H4 (cell line): ENCODE measurements at regions not wholly inside any gene's neighbourhood (a gene's known extent, or its start where the extent isn't known, plus 50 kb on each side); places are given as distances from the start of the nearest gene placed in this dataset.
"Not testable (repeated sequence)": the region's sequence is repeated elsewhere in the genome, so short reads cannot be mapped to it uniquely, and the experiment has no call there.

Experiments
- DNase-seq: peaks from one replicate; pipeline ENCODE4 v3.0.0-alpha.2; 2015; ENCODE audit warnings: low spot score

DNA sequence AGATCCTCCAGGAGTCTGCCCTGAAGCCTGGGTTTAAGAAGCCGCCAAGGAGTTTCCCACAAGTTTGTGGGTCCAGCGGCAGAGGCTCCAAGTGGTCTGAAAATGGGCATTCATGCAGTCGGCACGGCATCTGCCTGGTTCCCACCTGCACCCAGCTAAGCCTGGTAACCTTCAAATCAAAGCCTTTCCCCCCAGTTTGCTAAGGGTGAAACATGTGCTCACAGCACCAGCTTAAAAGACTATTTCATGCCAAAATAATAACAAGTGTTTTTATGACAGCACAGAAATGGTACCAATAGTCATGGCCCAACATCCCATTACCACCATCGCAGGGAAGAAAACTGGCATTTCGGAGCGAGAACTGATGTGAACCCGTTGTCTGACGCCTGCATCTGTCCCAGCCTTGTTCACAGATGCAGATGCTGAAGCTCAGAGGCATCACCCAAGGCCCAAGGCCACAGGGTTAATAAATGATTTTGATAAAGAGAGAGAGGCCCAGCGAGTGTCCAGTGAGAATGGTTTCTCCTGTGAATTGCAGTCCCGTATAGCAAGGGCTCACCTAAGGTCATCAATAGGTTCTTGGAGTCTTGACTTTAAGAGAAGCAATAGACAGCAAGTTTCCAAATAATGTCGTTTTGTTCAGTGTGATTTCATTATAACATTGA, 188.0 kb upstream of the TPM1 start:
- no peak for DNase-seq

DNA sequence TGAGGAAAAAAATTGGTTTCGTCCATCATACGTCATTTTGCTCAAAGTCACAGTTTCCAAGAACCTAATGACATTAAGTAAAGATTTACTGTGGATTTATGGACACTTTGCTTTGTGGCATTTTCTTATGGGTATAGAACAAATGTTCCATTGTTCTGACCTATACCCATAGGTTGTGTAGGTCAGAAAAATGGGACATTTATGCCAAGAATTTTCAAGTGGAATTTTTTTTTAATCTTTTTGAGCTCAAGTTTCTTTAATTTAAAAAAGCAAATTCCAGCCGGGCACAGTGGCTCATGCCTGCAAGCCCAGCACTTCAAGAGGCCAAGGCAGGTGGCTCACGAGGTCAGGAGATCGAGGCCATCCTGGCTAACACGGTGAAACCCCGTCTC, 187.5 kb upstream of the TPM1 start:
- DNase-seq, result no peak

DNA sequence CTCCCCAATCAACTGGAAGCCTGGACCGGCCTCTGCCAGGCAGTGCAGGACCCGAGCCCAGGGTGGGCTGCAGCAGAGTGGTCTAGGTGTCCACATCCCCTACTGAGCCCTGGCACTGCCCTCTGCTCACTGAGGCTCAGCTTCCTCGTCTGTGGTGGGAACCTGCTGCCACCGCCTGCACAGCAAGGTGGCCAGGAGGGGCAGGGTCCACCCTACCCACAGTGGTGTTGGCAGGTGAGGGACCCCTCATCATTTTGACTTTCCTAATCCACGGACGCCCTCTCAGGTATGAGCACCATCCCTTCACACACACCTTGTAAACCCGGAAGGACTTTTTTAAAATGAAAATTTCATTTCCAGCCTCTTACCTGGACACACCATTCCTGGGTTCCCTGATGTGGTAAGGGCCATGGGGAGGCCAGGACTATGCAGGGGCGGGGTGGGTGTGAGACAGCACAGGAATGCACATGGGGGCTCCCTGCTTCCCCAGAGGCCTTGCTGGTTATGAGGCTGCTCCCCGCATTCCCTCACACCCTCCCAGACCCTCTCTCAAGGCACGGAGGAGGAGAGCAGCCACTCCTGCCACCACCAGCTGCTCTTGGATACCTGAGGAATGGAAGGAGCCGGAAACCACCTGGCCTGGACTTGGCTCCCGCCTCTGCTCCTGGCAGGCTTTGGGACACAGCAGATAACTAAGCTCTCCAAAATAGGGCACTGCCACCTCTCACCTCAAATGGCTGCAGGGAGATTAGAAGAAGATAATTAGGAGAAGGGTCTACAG, 185.9 kb upstream of the TPM1 start:
- no peak for DNase-seq

DNA sequence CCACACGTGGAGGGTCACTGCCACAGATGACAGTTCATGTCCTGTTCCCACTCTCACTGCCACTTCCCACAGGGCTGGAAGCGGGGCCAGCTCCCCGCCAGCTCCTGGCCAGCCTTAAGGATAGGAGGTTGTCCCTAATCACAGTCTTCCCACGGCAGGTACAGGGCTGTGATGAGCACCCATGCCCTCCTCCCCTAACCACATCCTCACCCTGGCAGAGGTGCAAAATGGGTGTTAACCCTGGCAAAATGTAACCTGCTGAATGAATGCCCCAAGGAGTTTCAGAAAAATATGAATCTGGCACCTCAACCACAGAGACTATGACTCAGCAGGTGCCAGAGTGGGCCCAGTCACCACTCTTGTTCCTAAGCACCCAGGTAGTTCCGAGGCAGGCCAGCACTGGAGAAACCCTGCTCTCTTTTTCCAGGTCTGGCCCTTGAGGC, 185.1 kb upstream of the TPM1 start:
- DNase-seq, result no peak

- no peak for DNase-seq
These were observed 184.2 kb upstream of the TPM1 start for GRCh38 chr15:62858343-62858742.

- DNase-seq, result no peak
These were observed 179.8 kb upstream of the TPM1 start for GRCh38 chr15:62862717-62863116.

GRCh38 chr15:62866366-62866765, 176.2 kb upstream of the TPM1 start:
- no peak for DNase-seq

- no peak for DNase-seq
These were observed 174.7 kb upstream of the TPM1 start for GRCh38 chr15:62867844-62868243.

- DNase-seq, result no peak
These were observed 174.0 kb upstream of the TPM1 start for GRCh38 chr15:62868507-62868906.

GRCh38 chr15:62869116-62869515, 173.4 kb upstream of the TPM1 start:
- DNase-seq, result no peak

DNA sequence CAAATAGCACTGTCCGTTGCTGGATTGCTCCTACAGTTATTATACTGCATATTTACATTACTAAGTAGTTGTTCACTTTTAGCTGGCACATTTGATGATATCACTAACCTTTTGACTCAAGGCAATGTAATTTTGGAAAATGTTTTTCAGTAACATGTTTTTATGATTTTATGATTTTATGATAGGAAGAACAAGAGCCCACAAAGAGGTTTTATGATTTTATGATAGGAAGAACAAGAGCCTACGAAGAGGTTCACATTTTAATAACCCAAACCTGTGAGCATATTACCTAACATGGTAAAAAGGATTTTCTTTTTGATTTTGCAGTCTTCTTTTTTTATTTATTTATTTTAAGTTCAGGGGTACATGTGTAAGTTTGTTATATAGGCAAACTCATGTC, 172.3 kb upstream of the TPM1 start:
- DNase-seq, result no peak

DNA sequence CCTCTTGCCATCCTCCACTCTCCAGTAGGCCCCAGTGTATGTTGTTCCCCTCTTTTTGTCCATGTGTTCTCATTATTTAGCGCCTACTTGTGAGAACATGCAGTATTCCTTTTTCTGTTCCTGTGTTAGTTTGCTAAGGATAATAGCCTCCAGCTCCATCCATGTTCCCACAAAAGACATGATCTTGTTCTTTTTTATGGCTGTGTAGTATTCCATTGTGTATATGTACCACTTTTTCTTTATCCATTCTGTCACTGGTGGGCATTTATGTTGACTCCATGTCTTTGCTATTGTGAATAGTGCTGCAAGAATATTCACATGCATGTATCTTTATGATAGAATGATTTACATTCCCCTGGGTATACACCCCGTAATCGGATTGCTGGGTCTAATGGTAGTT, 171.8 kb upstream of the TPM1 start:
- DNase-seq, result not testable (repeated sequence)

- no peak for DNase-seq
These were observed 169.3 kb upstream of the TPM1 start for GRCh38 chr15:62873203-62873602.

GRCh38 chr15:62874064-62874463, 168.5 kb upstream of the TPM1 start:
- DNase-seq, result no peak

- DNase-seq, result no peak
These were observed 167.5 kb upstream of the TPM1 start for GRCh38 chr15:62874959-62875625.

DNA sequence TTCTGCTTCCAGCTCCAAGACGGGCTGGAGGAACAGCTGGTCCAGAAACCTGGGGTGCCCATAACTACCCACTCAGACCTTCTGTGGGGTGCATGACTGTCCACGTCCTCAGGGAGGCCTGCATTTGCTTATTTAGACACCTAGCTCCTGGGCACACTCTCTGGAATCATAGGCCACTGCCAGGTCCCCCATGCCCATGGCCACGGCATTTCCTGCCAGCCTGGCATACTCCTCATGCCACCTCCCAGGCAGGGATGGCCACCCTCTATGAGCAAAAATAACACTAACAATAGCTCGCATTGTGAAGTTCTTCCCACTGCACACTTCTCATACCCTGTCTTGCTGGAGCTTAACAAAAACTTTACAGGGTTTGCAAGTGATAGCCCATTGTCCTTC, 166.9 kb upstream of the TPM1 start:
- no peak for DNase-seq

DNA sequence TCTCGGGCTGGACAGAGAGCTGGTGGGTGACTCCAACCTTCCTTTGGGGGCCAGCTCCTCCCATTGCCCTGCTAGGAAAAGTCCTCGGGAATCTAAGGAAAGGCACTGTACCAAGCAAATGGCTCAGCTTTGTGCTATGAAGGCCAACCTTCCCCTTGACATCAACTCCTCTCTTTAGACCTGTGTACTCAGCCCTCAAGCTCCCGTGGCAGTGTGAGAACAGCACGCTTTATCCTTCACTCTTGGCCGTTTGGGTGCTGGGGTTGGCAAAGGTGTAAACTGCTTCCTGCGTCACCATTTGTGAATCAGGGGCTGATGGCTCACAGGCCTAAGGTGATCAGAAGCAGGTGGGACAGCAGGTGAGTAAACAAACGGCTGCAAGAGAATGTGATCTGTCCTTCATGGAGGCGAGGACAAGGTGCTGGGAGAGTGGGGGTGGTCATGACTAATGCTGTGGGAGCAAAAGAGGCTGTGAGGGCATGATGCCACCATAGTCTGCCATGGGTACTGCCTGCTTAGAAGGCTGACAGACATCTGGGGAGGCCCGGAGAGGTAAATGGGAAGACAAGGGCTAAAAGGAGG, 165.2 kb upstream of the TPM1 start:
- no peak for DNase-seq

DNA sequence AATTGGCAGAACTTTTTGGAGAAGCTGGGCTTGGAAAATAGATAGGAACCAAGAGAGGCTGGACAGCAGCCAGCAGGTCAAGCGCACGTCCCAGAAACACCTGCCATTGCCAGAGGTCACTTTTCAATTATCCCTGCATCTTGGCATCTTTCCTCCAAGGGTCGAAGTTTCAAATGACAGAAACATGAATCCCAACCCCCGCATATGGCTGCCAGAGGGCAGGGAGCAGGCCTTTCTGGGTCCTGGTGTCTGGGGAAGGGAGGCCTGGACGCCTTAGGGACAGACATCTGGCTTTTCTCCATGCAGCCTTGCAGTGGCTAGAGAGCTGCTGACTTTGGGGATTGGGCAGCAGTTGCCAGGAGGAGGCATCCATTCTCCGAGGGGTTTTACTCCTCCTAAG, 164.5 kb upstream of the TPM1 start:
- DNase-seq, result no peak

DNA sequence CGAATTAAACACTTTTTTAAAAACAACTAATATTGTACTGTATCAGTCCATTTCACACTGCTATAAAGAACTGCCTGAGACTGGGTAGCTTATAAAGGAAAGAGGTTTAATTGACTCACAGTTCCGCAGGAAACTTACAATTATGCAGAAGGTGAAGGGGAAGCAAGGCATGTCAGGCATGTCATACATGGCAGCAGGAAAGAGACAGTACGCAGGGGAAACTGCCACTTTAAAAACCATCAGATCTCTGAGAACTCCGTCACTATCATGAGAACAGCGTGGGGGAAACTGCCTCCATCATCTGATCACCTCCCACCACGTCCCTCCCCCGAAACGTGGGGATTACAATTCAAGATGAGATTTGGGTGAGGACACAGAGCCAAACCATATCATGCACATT, 162.8 kb upstream of the TPM1 start:
- DNase-seq, result no peak

- no peak for DNase-seq
These were observed 162.3 kb upstream of the TPM1 start for GRCh38 chr15:62880278-62880677.

DNA sequence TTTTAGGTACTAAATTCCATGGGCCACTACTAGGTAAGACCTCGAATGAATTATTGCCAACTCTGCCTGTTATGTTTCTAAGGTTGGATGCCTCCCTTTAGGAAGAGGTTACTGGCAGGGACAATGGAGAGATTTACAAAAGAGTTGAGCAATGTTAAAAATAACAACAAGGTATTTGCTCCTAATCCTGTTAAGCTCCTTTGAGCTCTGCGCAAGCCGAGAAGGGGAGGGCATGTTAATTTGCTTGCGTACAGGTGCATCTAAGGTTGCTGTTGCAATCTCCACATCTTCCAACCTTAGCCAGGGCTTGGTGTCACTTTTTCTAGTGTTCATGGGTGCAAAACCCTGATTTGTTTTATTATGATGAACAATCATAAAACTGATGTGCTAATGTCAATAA, 161.5 kb upstream of the TPM1 start:
- no peak for DNase-seq

DNA sequence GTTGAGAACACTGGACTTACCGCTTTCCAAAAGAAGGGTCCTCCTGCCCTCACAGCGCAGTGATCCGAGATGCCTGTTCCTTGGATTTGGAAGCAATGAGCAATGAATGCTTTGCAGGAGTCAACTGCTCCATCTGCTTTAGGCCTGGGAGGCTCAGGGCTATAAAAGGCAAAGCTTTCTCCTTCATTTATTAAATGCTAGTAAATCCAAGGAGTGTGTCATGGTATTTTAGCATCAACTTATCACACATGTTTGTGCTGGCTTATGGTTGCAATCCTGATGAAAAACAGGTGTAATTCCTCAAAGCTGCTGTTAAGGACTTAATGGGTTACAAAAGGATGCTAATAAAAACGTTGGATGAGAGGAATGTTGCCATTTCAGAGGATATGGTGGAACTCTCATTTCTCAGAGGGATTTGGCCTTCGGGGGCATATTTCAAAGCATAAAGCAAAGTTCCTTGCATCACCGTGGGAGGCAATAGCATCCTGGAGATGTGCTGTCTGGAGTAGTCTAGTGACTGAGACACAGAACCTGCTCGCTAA, 158.5 kb upstream of the TPM1 start:
- no peak for DNase-seq
